Kidney (tissue), 13 donors: ENCODE measurements at regions not wholly inside any gene's neighbourhood (a gene's known extent, or its start where the extent isn't known, plus 50 kb on each side); places are given as distances from the start of the nearest gene placed in this dataset.

ENCODE experiments used
- DNase-seq, 5 donors: peaks; one replicate each; pipeline ENCODE4 v3.0.0-alpha.2; 2013 to 2020
- FAIRE-seq: peaks from 2 replicates; lab custom pipeline; 2012; peaks lifted over from hg19 to GRCh38; lab: Jason Lieb, UNC
- H3K27ac ChIP-seq, 2 donors: one replicate each; pipeline ENCODE4 v1.7.0; 2013; ENCODE audit warnings: low read depth in 2 of 2, low read length in 2 of 2, inconsistent platforms in 1 of 2
- H3K27me3 ChIP-seq: one replicate; pipeline ENCODE4 v1.7.1; 2013; ENCODE audit warnings: low read length, inconsistent platforms; ENCODE audit not compliant: control insufficient read depth, insufficient read depth
- H3K36me3 ChIP-seq, 3 donors: one replicate each; pipeline versions ENCODE4 v1.7.0 to v1.7.1; 2013; ENCODE audit warnings: low read length in 3 of 3, control low read depth in 1 of 3, inconsistent platforms in 1 of 3; ENCODE audit not compliant: insufficient read depth in 3 of 3, control insufficient read depth in 2 of 3
- H3K4me1 ChIP-seq, 3 donors: one replicate each; pipeline versions ENCODE4 v1.7.0 to v1.7.1; 2013; ENCODE audit warnings: low read length in 3 of 3, inconsistent platforms in 1 of 3, low read depth in 1 of 3; ENCODE audit not compliant: control insufficient read depth in 2 of 3, insufficient read depth in 2 of 3
- H3K4me3 ChIP-seq, 3 donors: one replicate each; pipeline versions ENCODE4 v1.7.0 to v1.8.1; 2013; ENCODE audit warnings: low read length in 3 of 3, control low read depth in 1 of 3, inconsistent platforms in 1 of 3
- H3K9ac ChIP-seq, 3 donors: one replicate each; pipeline versions ENCODE4 v1.7.0 to v1.7.1; 2013; ENCODE audit warnings: low read length in 3 of 3, control low read depth in 1 of 3, inconsistent platforms in 1 of 3
- H3K9me3 ChIP-seq, 3 donors: one replicate each; pipeline versions ENCODE4 v1.7.0 to v1.7.1; 2013; ENCODE audit warnings: low read length in 3 of 3, control low read depth in 1 of 3, inconsistent platforms in 1 of 3; ENCODE audit not compliant: control insufficient read depth in 2 of 3, insufficient read depth in 1 of 3
- intact Hi-C: fragments of 100-400 bp; cut with DNase I; formaldehyde crosslinking; loops from one replicate; pipeline ENCODE4 v1.11.1; 2022
- TF ChIP-seq, protein P1 (sequence below): IDR thresholded peaks from 3 replicates; pipeline ENCODE4 v1.5.1; 2012; ENCODE audit warnings: mild to moderate bottlenecking, moderate library complexity, borderline replicate concordance; ENCODE audit not compliant: insufficient read depth; ENCODE audit errors: extremely low read depth
- donor health status: control.
- donor health status: control.
- donor health status: control.
- donor health status: control.
- donor health status: control.
- donor health status: DM: yes; HTN: yes; CAD: no.
- donor health status: Normal renal cell carcinoma (clear cell type).

DNA sequence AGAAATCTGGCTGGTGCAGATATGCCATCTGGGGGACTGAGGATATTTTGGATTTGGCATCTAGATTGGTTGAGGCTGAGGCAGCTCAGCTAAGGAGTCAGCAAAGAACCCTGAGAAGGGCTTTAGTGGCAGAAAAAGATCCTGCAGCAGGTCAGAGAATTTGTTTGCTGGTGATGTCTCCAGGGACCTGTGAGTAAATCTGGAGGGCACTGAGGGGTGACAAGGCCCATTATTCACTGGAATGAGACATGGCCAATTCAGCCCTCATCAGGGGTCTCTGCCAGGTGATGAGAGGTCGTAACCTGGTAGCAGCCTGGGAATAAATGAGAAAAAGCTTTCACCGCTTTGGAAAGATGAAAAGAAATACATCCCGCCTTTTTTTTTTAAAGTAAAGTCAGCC, 118.3 kb upstream of the FBXL4 start:
- Histone ChIP-seq H3K4me3 (no peak overlapping the region), H3K4me1 (no peaks in the 10 kb centered on the region), H3K36me3 (no peaks in the 10 kb centered on the region), H3K27ac (no peak overlapping the region), H3K9ac (no peak overlapping the region), H3K27me3 (no peaks in the 10 kb centered on the region), H3K9me3 (no peaks in the 10 kb centered on the region)
- DNase-seq (peak in 3 of 5 donors; percentile 6 to 21 (median 11)), FAIRE-seq (no peak)
- intact Hi-C loops = no loop called here
- TF ChIP-seq, protein P1, sequence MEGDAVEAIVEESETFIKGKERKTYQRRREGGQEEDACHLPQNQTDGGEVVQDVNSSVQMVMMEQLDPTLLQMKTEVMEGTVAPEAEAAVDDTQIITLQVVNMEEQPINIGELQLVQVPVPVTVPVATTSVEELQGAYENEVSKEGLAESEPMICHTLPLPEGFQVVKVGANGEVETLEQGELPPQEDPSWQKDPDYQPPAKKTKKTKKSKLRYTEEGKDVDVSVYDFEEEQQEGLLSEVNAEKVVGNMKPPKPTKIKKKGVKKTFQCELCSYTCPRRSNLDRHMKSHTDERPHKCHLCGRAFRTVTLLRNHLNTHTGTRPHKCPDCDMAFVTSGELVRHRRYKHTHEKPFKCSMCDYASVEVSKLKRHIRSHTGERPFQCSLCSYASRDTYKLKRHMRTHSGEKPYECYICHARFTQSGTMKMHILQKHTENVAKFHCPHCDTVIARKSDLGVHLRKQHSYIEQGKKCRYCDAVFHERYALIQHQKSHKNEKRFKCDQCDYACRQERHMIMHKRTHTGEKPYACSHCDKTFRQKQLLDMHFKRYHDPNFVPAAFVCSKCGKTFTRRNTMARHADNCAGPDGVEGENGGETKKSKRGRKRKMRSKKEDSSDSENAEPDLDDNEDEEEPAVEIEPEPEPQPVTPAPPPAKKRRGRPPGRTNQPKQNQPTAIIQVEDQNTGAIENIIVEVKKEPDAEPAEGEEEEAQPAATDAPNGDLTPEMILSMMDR = no peak

DNA sequence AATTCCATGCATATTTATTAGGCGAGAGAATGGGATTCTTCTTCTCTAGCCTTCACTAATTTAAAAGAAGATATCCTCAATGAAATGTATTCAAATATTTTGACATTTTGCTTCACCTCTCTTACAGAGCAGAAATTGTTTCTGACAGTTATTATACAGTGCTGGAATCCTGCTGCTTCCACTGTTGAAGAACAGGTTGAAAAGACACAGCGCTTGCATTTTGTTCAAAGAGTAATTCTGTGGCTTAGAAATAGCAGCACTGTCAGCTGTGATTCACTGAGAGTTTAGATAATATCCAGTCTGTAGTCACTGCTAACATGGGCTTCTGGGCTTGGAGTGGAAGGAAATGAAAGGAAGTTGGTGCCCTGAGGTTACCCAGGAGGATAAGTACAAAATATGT, 117.1 kb upstream of the FBXL4 start:
- no peak overlapping the region for H3K9ac ChIP-seq
- no peaks in the 10 kb centered on the region for H3K4me1 ChIP-seq
- H3K27me3 ChIP-seq = no peaks in the 10 kb centered on the region
- DNase-seq = no peak
- no peaks in the 10 kb centered on the region for H3K9me3 ChIP-seq
- FAIRE-seq = no peak
- TF ChIP-seq, protein P1 = no peak
- H3K4me3 ChIP-seq = no peak overlapping the region
- no peaks in the 10 kb centered on the region for H3K36me3 ChIP-seq
- H3K27ac ChIP-seq = no peak overlapping the region
- intact Hi-C loops = no loop called here

DNA sequence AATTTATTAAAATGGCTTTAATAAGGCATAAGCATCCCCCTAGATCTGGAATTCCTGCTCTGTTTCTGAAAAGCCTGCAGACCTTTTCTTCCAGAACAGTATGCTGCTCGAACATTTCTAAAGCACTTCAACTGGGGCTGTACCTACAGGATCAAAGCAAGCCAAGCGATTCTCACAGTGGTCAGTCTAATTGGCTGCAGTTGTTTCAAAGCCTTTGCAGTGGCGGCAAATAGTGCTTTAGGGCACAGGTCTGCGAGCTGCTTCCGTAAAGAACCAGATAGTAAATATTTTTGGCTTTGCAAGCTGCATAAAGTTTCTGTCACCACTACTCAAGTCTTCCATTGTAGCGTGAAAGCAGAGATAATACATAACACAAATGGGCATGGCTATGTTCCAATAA, 88.9 kb upstream of the FBXL4 start:
- Histone ChIP-seq H3K9me3 (no peaks in the 10 kb centered on the region), H3K9ac (no peak overlapping the region), H3K36me3 (no peaks in the 10 kb centered on the region), H3K27me3 (no peaks in the 10 kb centered on the region), H3K27ac (no peak overlapping the region), H3K4me1 (no peaks in the 10 kb centered on the region), H3K4me3 (no peak overlapping the region)
- FAIRE-seq = no peak
- TF ChIP-seq, protein P1 = no peak
- DNase-seq = no peak
- intact Hi-C loops = no loop called here

DNA sequence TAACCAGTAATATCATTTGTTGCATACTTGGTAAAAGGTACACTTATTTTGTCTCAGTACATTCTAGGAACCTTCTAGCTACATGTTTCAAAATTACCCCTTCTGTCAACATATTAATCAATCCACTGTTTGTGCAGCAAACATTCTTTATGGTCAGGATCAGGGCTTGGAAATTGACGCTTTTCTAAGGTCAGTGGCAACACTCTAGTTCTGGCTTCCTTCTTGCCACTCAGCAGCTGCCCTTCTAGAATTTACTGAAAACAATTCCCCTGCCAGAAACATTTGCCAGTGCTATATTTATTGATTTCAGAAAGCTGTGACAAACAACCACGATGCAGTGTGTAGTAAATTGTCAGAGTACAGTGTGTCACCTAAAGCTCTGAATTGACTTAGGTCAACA, 84.7 kb upstream of the FBXL4 start:
- Histone ChIP-seq H3K36me3 (no peaks in the 10 kb centered on the region), H3K9me3 (no peaks in the 10 kb centered on the region), H3K4me1 (no peaks in the 10 kb centered on the region), H3K4me3 (no peak overlapping the region), H3K27me3 (no peaks in the 10 kb centered on the region), H3K27ac (no peak overlapping the region), H3K9ac (no peak overlapping the region)
- no peak for FAIRE-seq
- intact Hi-C loops = no loop called here
- DNase-seq = no peak
- TF ChIP-seq, protein P1 = no peak
